ENCODE measurements at regions not wholly inside any gene's neighbourhood (a gene's known extent, or its start where the extent isn't known, plus 50 kb on each side); places are given as distances from the start of the nearest gene placed in this dataset.

GRCh38 chr11:116257883-116258282 is 514.9 kb downstream of the BUD13 start:
- TF ChIP-seq CTCF (conservative IDR thresholded peaks at IDR 0.05; ENCODE audit: low read depth in 2 of 2), result no peak
- no peak for TF ChIP-seq EZH2phosphoT487 (IDR thresholded peaks at IDR 0.05; ENCODE audit: unreplicated experiment)
- no peak for TF ChIP-seq EZH2 (IDR thresholded peaks at IDR 0.05; ENCODE audit: low read depth, unreplicated experiment)
- TF ChIP-seq REST (IDR thresholded peaks at IDR 0.05; ENCODE audit: unreplicated experiment), result no peak
- TF ChIP-seq POLR2AphosphoS5 (IDR thresholded peaks at IDR 0.05; ENCODE audit: low read depth), result no peak
- no peak for TF ChIP-seq JUNB (IDR thresholded peaks at IDR 0.05; ENCODE audit: unreplicated experiment)
